Ishikawa (cell line): ENCODE measurements at regions not wholly inside any gene's neighbourhood (a gene's known extent, or its start where the extent isn't known, plus 50 kb on each side); places are given as distances from the start of the nearest gene placed in this dataset.

Experiments
- CEBPB ChIP-seq: IDR thresholded peaks from 2 replicates; pipeline ENCODE4 v1.6.1; 2012
- EGR1 ChIP-seq: IDR thresholded peaks from 2 replicates; pipeline ENCODE4 v1.6.1; 2012
- MAX ChIP-seq: IDR thresholded peaks from 2 replicates; pipeline ENCODE4 v1.6.1; 2012
- RAD21 ChIP-seq: IDR thresholded peaks from 2 replicates; pipeline ENCODE4 v1.6.1; 2012; ENCODE audit warnings: low read depth
- REST ChIP-seq: IDR thresholded peaks from 2 replicates; pipeline ENCODE4 v1.6.1; 2012; ENCODE audit warnings: low read depth, mild to moderate bottlenecking
- TEAD4 ChIP-seq: IDR thresholded peaks from 2 replicates; pipeline ENCODE4 v1.6.1; 2012
- YY1 ChIP-seq: IDR thresholded peaks from 2 replicates; pipeline ENCODE4 v1.6.1; 2012; ENCODE audit warnings: low read depth

DNA sequence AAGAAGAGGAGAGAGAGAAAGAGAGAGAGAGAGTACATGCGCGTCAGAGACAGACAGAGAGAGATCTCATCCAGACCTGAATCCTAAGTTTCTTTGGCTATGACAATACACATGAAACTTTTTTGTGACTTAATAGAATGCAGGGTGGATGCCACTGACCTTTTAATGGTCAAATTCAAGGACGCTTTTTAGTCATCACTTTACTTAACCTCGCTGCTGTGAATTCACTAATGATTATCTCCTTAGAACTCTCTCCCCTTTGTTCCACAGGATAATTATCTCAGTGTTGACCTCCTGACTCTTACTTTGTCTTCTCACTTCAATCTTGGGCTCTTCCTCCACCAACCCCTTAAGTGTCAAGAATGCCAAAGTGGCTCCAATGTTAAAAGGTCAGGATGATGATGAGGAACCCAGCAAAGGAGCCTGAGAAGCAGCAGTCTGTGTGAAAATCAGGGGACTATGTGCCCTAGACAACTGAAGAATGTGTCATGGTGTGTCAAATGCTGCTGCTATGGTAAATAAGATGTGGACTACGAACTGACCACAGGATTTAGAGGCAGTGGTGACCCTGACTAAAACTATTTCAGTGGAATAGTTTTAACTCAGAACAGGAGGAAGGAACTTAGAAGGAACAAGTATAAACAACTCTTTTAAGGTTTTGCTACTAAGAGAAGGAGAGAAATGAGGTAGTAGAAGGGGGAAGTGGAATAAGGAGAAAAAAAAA is 382.1 kb downstream of the ZEB2 start:
- TF ChIP-seq YY1 (no peak), TEAD4 (no peak), REST (no peak), CEBPB (no peak), RAD21 (no peak), MAX (no peak), EGR1 (no peak)
